Fibroblast of lung (primary cell): ENCODE measurements at regions not wholly inside any gene's neighbourhood (a gene's known extent, or its start where the extent isn't known, plus 50 kb on each side); places are given as distances from the start of the nearest gene placed in this dataset.

ENCODE experiments used
- DNase-seq, 2 donors: peaks; one replicate each; pipeline versions ENCODE4 v3.0.0 to v3.0.0-alpha.2; 2010; ENCODE audit warnings: low read depth in 2 of 2
- H2AFZ ChIP-seq: 2 replicates; pipeline ENCODE4 v1.5.1; 2012; ENCODE audit warnings: low read length, control low read depth, inconsistent platforms
- H3K27ac ChIP-seq: 2 replicates; pipeline ENCODE4 v1.5.1; 2011; ENCODE audit warnings: low read length, control low read depth; ENCODE audit not compliant: insufficient read depth
- H3K27me3 ChIP-seq: 2 replicates; pipeline ENCODE4 v1.5.1; 2011; ENCODE audit warnings: mild to moderate bottlenecking, low read length; ENCODE audit not compliant: control insufficient read depth, insufficient read depth
- H3K36me3 ChIP-seq: 2 replicates; pipeline ENCODE4 v1.5.1; 2011; ENCODE audit warnings: low read length; ENCODE audit not compliant: control insufficient read depth, insufficient read depth
- H3K4me1 ChIP-seq: 2 replicates; pipeline ENCODE4 v1.5.1; 2011; ENCODE audit warnings: low read length; ENCODE audit not compliant: control insufficient read depth, insufficient read depth; ENCODE audit errors: extremely low read depth
- H3K4me2 ChIP-seq: 2 replicates; pipeline ENCODE4 v1.5.1; 2011; ENCODE audit warnings: low read length, control low read depth; ENCODE audit not compliant: insufficient read depth; ENCODE audit errors: extremely low read depth
- H3K4me3 ChIP-seq, 4 experiments: fragments of 200-600 bp in 1 of 4; sonication (generic) in 1 of 4; replicated peaks in 1 of 4; 2 replicates each; pipeline ENCODE4 v1.5.1; 2011 to 2016; ENCODE audit warnings: low read length in 4 of 4, low read depth in 3 of 4, mild to moderate bottlenecking in 3 of 4, control low read depth in 2 of 4, inconsistent platforms in 1 of 4, mixed read lengths in 1 of 4; ENCODE audit not compliant: insufficient read depth in 1 of 4; ENCODE audit errors: control extremely low read depth in 1 of 4
- H3K79me2 ChIP-seq: 2 replicates; pipeline ENCODE4 v1.5.1; 2012; ENCODE audit warnings: mild to moderate bottlenecking, low read length, inconsistent platforms; ENCODE audit not compliant: control insufficient read depth, insufficient read depth
- H3K9ac ChIP-seq: 2 replicates; pipeline ENCODE4 v1.5.1; 2011; ENCODE audit warnings: mild to moderate bottlenecking, low read length, control low read depth; ENCODE audit not compliant: insufficient read depth
- H3K9me3 ChIP-seq: 2 replicates; pipeline ENCODE4 v1.5.1; 2012; ENCODE audit warnings: low read depth, low read length; ENCODE audit not compliant: control insufficient read depth, insufficient read depth
- H4K20me1 ChIP-seq: 2 replicates; pipeline ENCODE4 v1.5.1; 2011; ENCODE audit warnings: low read length; ENCODE audit not compliant: control insufficient read depth, insufficient read depth; ENCODE audit errors: extremely low read depth
- EZH2 ChIP-seq: IDR thresholded peaks from 2 replicates; pipeline ENCODE4 v1.5.1; 2012; ENCODE audit warnings: low read length, control low read depth, mild to moderate bottlenecking; ENCODE audit errors: missing control alignments
- TF ChIP-seq, protein P1 (sequence below), 2 donors: IDR thresholded peaks in 1 of 2; conservative IDR thresholded peaks in 1 of 2; 1 replicate in 1 of 2; 2 replicates in 1 of 2; pipeline ENCODE4 v1.5.1; 2011 to 2012; ENCODE audit warnings: low read length in 2 of 2, control low read depth in 1 of 2, inconsistent platforms in 1 of 2, low read depth in 1 of 2, mild to moderate bottlenecking in 1 of 2

DNA sequence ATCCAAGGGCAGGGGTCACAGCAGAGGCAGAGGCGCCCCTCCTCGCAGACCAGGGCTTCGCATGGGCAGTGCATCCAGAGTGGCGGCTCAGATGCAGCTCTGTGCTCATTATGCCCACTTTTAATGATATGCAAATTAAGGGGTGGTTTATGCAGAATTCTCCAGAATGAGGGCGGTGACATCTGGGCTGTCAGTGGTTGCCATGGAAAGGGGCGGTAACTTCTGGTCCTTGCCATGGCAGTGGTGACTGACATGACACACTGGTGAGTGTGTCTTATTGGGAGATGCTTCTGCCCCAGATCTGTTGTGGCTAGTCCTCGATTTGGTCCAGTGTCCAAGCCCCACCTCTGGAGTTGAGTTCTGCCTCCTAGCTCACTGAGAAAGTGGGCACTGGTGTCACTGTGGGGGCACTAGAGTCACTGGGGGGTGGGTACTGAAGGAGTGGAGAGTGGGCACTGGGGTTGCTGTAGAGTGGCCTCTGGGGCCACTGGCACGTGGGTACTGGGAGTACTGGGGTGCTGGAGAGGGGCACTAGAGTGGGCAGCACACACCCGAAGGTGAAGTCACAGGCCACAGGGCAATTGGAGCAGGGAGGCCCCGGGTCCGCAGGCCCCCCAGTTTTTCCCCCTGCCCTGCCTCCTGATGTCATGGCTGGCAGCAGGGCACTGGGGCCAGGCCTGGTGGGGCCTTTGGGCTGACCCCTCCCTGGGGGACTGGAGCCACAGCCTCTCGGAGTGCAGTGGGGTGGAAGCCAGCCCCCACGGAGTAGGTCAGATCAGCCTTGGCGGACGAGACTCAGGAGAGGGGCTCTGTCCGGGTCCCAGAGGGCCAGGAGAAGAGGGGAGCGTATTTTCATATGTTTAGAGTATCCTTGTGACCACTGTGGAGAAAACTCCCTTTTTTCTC is 98.6 kb upstream of the NKX1-1 start:
- Histone ChIP-seq H3K79me2 (no peaks in the 10 kb centered on the region), H4K20me1 (no peaks in the 10 kb centered on the region), H3K4me1 (no peaks in the 10 kb centered on the region), H2AFZ (no peak overlapping the region), H3K27ac (no peak overlapping the region), H3K27me3 (peaks cover 2% of the 10 kb centered on the region), H3K4me3 (no peak overlapping the region), H3K4me2 (no peak overlapping the region), H3K9me3 (no peaks in the 10 kb centered on the region), H3K36me3 (no peaks in the 10 kb centered on the region), H3K9ac (no peak overlapping the region)
- no peak for DNase-seq
- TF ChIP-seq, protein P1, sequence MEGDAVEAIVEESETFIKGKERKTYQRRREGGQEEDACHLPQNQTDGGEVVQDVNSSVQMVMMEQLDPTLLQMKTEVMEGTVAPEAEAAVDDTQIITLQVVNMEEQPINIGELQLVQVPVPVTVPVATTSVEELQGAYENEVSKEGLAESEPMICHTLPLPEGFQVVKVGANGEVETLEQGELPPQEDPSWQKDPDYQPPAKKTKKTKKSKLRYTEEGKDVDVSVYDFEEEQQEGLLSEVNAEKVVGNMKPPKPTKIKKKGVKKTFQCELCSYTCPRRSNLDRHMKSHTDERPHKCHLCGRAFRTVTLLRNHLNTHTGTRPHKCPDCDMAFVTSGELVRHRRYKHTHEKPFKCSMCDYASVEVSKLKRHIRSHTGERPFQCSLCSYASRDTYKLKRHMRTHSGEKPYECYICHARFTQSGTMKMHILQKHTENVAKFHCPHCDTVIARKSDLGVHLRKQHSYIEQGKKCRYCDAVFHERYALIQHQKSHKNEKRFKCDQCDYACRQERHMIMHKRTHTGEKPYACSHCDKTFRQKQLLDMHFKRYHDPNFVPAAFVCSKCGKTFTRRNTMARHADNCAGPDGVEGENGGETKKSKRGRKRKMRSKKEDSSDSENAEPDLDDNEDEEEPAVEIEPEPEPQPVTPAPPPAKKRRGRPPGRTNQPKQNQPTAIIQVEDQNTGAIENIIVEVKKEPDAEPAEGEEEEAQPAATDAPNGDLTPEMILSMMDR (conservative IDR thresholded peaks at IDR 0.05 in 1 of 2, IDR thresholded peaks at IDR 0.05 in 1 of 2; ENCODE audit: low read depth in 1 of 2, low read length in 2 of 2): no peak
- TF ChIP-seq EZH2: no peak

DNA sequence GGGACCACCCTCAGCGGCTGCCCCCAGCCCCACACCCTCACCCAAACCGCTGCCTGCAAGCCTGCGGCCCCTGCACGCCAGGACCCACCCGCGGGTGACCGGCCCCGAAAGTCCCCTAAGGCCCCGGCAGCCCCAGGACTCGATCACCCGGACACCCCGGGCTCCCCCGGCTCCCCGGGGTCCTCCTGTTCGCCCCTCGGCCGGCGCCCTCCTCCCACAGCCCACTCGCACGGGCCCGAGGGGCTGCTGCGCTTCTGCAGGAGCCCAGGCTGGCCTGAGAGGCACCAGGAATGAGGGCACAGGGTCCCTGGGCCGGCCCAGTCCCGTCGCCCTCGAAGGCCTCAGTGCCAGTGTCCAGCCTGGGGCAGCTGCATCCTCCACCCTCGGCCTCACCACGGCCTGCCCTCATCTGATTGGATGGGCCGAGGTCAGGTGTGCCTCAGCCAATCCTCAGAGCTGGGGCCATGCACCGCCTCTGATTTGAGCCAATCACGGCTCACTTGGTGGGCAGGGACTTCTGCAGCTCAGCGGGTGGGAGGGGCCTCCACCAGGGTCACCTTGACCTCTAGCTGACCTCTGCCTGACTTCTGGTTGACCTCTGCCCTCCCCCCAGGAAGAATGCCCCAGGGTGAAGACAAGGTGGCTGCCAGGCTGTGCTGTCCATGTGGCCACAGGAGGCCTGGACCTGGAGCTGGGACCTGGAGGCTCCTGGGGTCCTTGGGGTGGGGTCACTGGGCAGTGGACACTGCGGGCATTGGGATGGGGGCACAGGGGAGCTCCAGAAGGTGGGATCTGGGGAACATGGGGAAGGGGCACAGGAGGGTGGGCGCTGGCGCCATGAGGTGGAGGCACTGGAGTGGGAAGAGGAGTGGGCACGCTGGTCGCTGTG is 97.6 kb upstream of the NKX1-1 start:
- Histone ChIP-seq H3K9ac (no peak overlapping the region), H3K9me3 (no peaks in the 10 kb centered on the region), H3K79me2 (no peaks in the 10 kb centered on the region), H3K36me3 (no peaks in the 10 kb centered on the region), H3K27me3 (no peaks in the 10 kb centered on the region), H3K4me3 (no peak overlapping the region), H3K4me2 (no peak overlapping the region), H2AFZ (no peak overlapping the region), H3K27ac (no peak overlapping the region), H4K20me1 (no peaks in the 10 kb centered on the region), H3K4me1 (no peaks in the 10 kb centered on the region)
- no peak for DNase-seq
- TF ChIP-seq, protein P1 (conservative IDR thresholded peaks at IDR 0.05 in 1 of 2, IDR thresholded peaks at IDR 0.05 in 1 of 2; ENCODE audit: low read depth in 1 of 2, low read length in 2 of 2): no peak
- TF ChIP-seq EZH2: no peak

DNA sequence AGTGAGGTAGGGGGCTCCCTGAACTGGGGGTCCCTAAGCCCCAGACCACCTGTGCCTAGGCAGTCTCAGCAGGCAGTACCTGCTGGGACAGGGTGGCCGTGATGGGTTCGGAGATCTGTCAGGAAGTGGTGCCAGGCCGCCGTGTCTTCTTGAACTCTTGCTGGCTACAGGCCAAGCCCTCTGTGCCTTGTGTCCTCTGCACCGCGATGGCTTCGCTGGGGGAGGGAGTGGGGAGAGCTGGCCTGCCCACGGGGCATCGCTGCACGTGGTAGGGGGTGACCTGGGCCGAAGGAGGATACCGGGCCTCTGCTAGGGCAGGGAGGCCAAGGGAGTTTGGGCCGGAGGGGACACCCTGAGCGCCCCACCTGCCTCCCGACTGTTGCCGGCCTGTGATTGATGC is 96.7 kb upstream of the NKX1-1 start:
- no peak overlapping the region for H3K27ac ChIP-seq
- no peaks in the 10 kb centered on the region for H4K20me1 ChIP-seq
- no peaks in the 10 kb centered on the region for H3K79me2 ChIP-seq
- TF ChIP-seq, protein P1 (conservative IDR thresholded peaks at IDR 0.05 in 1 of 2, IDR thresholded peaks at IDR 0.05 in 1 of 2; ENCODE audit: low read depth in 1 of 2, low read length in 2 of 2): no peak
- no peak for TF ChIP-seq EZH2
- H3K36me3 ChIP-seq: no peaks in the 10 kb centered on the region
- no peak for DNase-seq
- H3K4me2 ChIP-seq: no peak overlapping the region
- no peaks in the 10 kb centered on the region for H3K9me3 ChIP-seq
- no peak overlapping the region for H3K9ac ChIP-seq
- H3K4me3 ChIP-seq: no peak overlapping the region
- H3K4me1 ChIP-seq: no peaks in the 10 kb centered on the region
- no peak overlapping the region for H2AFZ ChIP-seq
- no peaks in the 10 kb centered on the region for H3K27me3 ChIP-seq
